OCI-LY3 (cell line): ENCODE measurements at regions not wholly inside any gene's neighbourhood (a gene's known extent, or its start where the extent isn't known, plus 50 kb on each side); places are given as distances from the start of the nearest gene placed in this dataset.

Experiments used
- H2AFZ ChIP-seq: fragments of 200-600, 300-600 bp; shearing (Covaris generic); 2 replicates; pipeline ENCODE4 v1.6.0; 2014; ENCODE audit warnings: antibody characterized with exemption, low read depth, low read length
- H3K27ac ChIP-seq: fragments of 200-600, 300-600 bp; sonication (generic); 2 replicates; pipeline ENCODE4 v1.5.1; 2014; ENCODE audit warnings: mild to moderate bottlenecking, low read length, moderate library complexity, mixed read lengths
- H3K27me3 ChIP-seq: fragments of 200-600, 300-600 bp; sonication (generic); 2 replicates; pipeline ENCODE4 v1.6.1; 2014; ENCODE audit warnings: low read depth, low read length, mixed read lengths
- H3K36me3 ChIP-seq: fragments of 200-600, 300-600 bp; sonication (generic); replicated peaks from 2 replicates; pipeline ENCODE3; 2014; ENCODE audit warnings: low read depth, low read length, mixed read lengths
- H3K4me1 ChIP-seq: fragments of 300-600, 200-600 bp; sonication (generic); 2 replicates; pipeline ENCODE4 v1.6.1; 2014; ENCODE audit warnings: low read length, mixed read lengths
- H3K4me2 ChIP-seq: fragments of 200-600, 300-600 bp; sonication (generic); 2 replicates; pipeline ENCODE4 v1.6.1; 2014; ENCODE audit warnings: low read length, mixed read lengths
- H3K4me3 ChIP-seq: fragments of 300-600, 200-600 bp; sonication (generic); 2 replicates; pipeline ENCODE4 v1.5.1; 2014; ENCODE audit warnings: antibody characterized with exemption, mild to moderate bottlenecking, low read length, moderate library complexity
- H3K79me2 ChIP-seq: fragments of 300-600, 200-600 bp; shearing (Covaris generic); 2 replicates; pipeline ENCODE4 v1.6.1; 2014; ENCODE audit warnings: mild to moderate bottlenecking, low read length, mixed read lengths
- H3K9ac ChIP-seq: fragments of 300-600, 200-600 bp; shearing (Covaris generic); 2 replicates; pipeline ENCODE4 v1.6.0; 2014; ENCODE audit warnings: mild to moderate bottlenecking, low read length, moderate library complexity
- H3K9me3 ChIP-seq: fragments of 200-600, 300-600 bp; shearing (Covaris generic); 2 replicates; pipeline ENCODE4 v1.6.1; 2014; ENCODE audit warnings: low read length, mixed read lengths; ENCODE audit not compliant: insufficient read depth
- H4K20me1 ChIP-seq: fragments of 200-600, 300-600 bp; sonication (generic); 2 replicates; pipeline ENCODE4 v1.6.1; 2016; ENCODE audit warnings: low read length, mixed read lengths; ENCODE audit not compliant: insufficient read depth
- CTCF ChIP-seq: fragments of 200-600, 300-600 bp; sonication (generic); IDR thresholded peaks from 2 replicates; pipeline ENCODE4 v1.5.1; 2014; ENCODE audit warnings: antibody characterized with exemption, low read length, low read depth
- EZH2phosphoT487 ChIP-seq: fragments of 200-600 bp; shearing (Covaris generic); IDR thresholded peaks from 2 replicates; pipeline ENCODE4 v1.6.1; 2018; ENCODE audit warnings: antibody characterized with exemption, mixed run types, low read depth

GRCh38 chr1:13878021-13878420, 178.0 kb downstream of the PRDM2 start:
- H3K27ac ChIP-seq, result no peak overlapping the region
- H3K36me3 ChIP-seq, result no peaks in the 10 kb centered on the region

GRCh38 chr1:13878451-13878850, 178.5 kb downstream of the PRDM2 start:
- no peaks in the 10 kb centered on the region for H3K36me3 ChIP-seq
- H3K4me1 ChIP-seq, result no peaks in the 10 kb centered on the region
- H3K27ac ChIP-seq, result no peak overlapping the region
- no peaks in the 10 kb centered on the region for H4K20me1 ChIP-seq
- no peak overlapping the region for H3K4me2 ChIP-seq
- H3K9me3 ChIP-seq, result no peaks in the 10 kb centered on the region
- no peak overlapping the region for H3K9ac ChIP-seq
- no peak overlapping the region for H2AFZ ChIP-seq
- peaks cover 3% of the 10 kb centered on the region; the same call in 1 of the 2 replicates for H3K27me3 ChIP-seq
- TF ChIP-seq CTCF (no peak), EZH2phosphoT487 (no peak)
- H3K4me3 ChIP-seq, result no peak overlapping the region
- no peaks in the 10 kb centered on the region for H3K79me2 ChIP-seq

More at GRCh38 chr1:13878021-13878420, 178.0 kb downstream of the PRDM2 start:
- Histone ChIP-seq H3K9ac (no peak overlapping the region), H3K9me3 (no peaks in the 10 kb centered on the region), H2AFZ (no peak overlapping the region), H4K20me1 (no peaks in the 10 kb centered on the region), H3K4me2 (no peak overlapping the region), H3K79me2 (no peaks in the 10 kb centered on the region), H3K27me3 (peaks cover 3% of the 10 kb centered on the region; the same call in 1 of the 2 replicates), H3K4me3 (no peak overlapping the region), H3K4me1 (no peaks in the 10 kb centered on the region)
- TF ChIP-seq CTCF (no peak), EZH2phosphoT487 (no peak)

- no peaks in the 10 kb centered on the region for H3K4me1 ChIP-seq
- H2AFZ ChIP-seq, result no peak overlapping the region
- H3K79me2 ChIP-seq, result no peaks in the 10 kb centered on the region
- H3K4me3 ChIP-seq, result no peak overlapping the region
- H3K36me3 ChIP-seq, result no peaks in the 10 kb centered on the region
- no peak for TF ChIP-seq EZH2phosphoT487
- no peak for TF ChIP-seq CTCF
- peaks cover 3% of the 10 kb centered on the region; the same call in 1 of the 2 replicates for H3K27me3 ChIP-seq
- no peak overlapping the region for H3K9ac ChIP-seq
- no peaks in the 10 kb centered on the region for H3K9me3 ChIP-seq
- H4K20me1 ChIP-seq, result no peaks in the 10 kb centered on the region
- H3K27ac ChIP-seq, result no peak overlapping the region
- H3K4me2 ChIP-seq, result no peak overlapping the region
Measured at GRCh38 chr1:13881385-13882088, 181.5 kb downstream of the PRDM2 start.

GRCh38 chr1:13888351-13888986, 188.5 kb downstream of the PRDM2 start:
- no peaks in the 10 kb centered on the region for H4K20me1 ChIP-seq
- H3K27me3 ChIP-seq, result peaks cover 8% of the 10 kb centered on the region; the same call in 1 of the 2 replicates
- no peaks in the 10 kb centered on the region for H3K4me1 ChIP-seq
- no peak overlapping the region for H3K9ac ChIP-seq
- no peaks in the 10 kb centered on the region for H3K79me2 ChIP-seq
- H3K27ac ChIP-seq, result no peak overlapping the region
- TF ChIP-seq EZH2phosphoT487 (no peak), CTCF (no peak)
- no peak overlapping the region for H3K4me3 ChIP-seq
- no peak overlapping the region for H2AFZ ChIP-seq
- H3K9me3 ChIP-seq, result no peaks in the 10 kb centered on the region
- no peak overlapping the region for H3K4me2 ChIP-seq
- no peaks in the 10 kb centered on the region for H3K36me3 ChIP-seq
